ENCODE measurements at regions not wholly inside any gene's neighbourhood (a gene's known extent, or its start where the extent isn't known, plus 50 kb on each side); places are given as distances from the start of the nearest gene placed in this dataset.

- TF ChIP-seq CTCF (IDR thresholded peaks at IDR 0.05): no peak
- no peak for TF ChIP-seq POLR2A (IDR thresholded peaks at IDR 0.05)
These were observed 497.2 kb upstream of the NETO1 start for GRCh38 chr18:73365018-73365417.

Measured in thyroid gland (tissue), 4 donors.